ENCODE measurements at regions not wholly inside any gene's neighbourhood (a gene's known extent, or its start where the extent isn't known, plus 50 kb on each side); places are given as distances from the start of the nearest gene placed in this dataset.

- TF ChIP-seq POLR2A (IDR thresholded peaks at IDR 0.05; ENCODE audit: low read length), result no peak
- TF ChIP-seq GATA1 (IDR thresholded peaks at IDR 0.05; ENCODE audit: low read depth, low read length), result no peak
Observed at GRCh38 chrX:38473701-38474100, 87.6 kb upstream of the TSPAN7 start.
